ENCODE measurements at regions not wholly inside any gene's neighbourhood (a gene's known extent, or its start where the extent isn't known, plus 50 kb on each side); places are given as distances from the start of the nearest gene placed in this dataset.

DNA sequence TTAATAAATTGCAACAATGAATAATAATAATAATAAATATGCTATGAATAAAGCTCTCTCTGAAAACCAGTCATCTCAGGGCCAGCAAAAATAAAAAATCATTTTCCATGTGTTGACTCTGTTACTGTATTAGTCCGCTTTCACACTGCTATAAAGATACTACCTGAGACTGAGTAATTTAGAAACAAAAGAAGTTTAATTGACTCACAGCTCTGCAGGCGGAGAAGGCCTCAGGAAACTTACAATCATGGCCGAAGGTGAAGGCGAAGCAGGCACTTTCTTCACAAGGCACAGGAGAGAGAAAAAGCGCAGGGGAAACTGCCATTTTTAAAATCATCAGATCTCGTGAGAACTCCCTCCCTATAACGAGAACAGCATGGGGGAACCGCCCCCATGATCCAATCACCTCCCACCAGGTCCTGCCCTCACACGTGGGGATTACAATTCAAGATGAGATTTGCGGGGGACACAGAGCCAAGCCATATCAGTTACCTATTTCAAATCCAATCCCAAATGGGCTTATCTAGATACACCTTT, 224.1 kb downstream of the IGSF11 start (continued):
- TF ChIP-seq, protein P1, sequence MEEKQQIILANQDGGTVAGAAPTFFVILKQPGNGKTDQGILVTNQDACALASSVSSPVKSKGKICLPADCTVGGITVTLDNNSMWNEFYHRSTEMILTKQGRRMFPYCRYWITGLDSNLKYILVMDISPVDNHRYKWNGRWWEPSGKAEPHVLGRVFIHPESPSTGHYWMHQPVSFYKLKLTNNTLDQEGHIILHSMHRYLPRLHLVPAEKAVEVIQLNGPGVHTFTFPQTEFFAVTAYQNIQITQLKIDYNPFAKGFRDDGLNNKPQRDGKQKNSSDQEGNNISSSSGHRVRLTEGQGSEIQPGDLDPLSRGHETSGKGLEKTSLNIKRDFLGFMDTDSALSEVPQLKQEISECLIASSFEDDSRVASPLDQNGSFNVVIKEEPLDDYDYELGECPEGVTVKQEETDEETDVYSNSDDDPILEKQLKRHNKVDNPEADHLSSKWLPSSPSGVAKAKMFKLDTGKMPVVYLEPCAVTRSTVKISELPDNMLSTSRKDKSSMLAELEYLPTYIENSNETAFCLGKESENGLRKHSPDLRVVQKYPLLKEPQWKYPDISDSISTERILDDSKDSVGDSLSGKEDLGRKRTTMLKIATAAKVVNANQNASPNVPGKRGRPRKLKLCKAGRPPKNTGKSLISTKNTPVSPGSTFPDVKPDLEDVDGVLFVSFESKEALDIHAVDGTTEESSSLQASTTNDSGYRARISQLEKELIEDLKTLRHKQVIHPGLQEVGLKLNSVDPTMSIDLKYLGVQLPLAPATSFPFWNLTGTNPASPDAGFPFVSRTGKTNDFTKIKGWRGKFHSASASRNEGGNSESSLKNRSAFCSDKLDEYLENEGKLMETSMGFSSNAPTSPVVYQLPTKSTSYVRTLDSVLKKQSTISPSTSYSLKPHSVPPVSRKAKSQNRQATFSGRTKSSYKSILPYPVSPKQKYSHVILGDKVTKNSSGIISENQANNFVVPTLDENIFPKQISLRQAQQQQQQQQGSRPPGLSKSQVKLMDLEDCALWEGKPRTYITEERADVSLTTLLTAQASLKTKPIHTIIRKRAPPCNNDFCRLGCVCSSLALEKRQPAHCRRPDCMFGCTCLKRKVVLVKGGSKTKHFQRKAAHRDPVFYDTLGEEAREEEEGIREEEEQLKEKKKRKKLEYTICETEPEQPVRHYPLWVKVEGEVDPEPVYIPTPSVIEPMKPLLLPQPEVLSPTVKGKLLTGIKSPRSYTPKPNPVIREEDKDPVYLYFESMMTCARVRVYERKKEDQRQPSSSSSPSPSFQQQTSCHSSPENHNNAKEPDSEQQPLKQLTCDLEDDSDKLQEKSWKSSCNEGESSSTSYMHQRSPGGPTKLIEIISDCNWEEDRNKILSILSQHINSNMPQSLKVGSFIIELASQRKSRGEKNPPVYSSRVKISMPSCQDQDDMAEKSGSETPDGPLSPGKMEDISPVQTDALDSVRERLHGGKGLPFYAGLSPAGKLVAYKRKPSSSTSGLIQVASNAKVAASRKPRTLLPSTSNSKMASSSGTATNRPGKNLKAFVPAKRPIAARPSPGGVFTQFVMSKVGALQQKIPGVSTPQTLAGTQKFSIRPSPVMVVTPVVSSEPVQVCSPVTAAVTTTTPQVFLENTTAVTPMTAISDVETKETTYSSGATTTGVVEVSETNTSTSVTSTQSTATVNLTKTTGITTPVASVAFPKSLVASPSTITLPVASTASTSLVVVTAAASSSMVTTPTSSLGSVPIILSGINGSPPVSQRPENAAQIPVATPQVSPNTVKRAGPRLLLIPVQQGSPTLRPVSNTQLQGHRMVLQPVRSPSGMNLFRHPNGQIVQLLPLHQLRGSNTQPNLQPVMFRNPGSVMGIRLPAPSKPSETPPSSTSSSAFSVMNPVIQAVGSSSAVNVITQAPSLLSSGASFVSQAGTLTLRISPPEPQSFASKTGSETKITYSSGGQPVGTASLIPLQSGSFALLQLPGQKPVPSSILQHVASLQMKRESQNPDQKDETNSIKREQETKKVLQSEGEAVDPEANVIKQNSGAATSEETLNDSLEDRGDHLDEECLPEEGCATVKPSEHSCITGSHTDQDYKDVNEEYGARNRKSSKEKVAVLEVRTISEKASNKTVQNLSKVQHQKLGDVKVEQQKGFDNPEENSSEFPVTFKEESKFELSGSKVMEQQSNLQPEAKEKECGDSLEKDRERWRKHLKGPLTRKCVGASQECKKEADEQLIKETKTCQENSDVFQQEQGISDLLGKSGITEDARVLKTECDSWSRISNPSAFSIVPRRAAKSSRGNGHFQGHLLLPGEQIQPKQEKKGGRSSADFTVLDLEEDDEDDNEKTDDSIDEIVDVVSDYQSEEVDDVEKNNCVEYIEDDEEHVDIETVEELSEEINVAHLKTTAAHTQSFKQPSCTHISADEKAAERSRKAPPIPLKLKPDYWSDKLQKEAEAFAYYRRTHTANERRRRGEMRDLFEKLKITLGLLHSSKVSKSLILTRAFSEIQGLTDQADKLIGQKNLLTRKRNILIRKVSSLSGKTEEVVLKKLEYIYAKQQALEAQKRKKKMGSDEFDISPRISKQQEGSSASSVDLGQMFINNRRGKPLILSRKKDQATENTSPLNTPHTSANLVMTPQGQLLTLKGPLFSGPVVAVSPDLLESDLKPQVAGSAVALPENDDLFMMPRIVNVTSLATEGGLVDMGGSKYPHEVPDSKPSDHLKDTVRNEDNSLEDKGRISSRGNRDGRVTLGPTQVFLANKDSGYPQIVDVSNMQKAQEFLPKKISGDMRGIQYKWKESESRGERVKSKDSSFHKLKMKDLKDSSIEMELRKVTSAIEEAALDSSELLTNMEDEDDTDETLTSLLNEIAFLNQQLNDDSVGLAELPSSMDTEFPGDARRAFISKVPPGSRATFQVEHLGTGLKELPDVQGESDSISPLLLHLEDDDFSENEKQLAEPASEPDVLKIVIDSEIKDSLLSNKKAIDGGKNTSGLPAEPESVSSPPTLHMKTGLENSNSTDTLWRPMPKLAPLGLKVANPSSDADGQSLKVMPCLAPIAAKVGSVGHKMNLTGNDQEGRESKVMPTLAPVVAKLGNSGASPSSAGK (IDR thresholded peaks at IDR 0.05): 0 out of 2 replicates have a peak, but pooled peaks have one; percentile 16
- no peak for TF ChIP-seq CREBBP (IDR thresholded peaks at IDR 0.05; ENCODE audit: low read depth, low read length)
- TF ChIP-seq PCBP1 (IDR thresholded peaks at IDR 0.05; ENCODE audit: low read depth, low read length, poor library complexity, severe bottlenecking): no peak
- TF ChIP-seq, protein P2, sequence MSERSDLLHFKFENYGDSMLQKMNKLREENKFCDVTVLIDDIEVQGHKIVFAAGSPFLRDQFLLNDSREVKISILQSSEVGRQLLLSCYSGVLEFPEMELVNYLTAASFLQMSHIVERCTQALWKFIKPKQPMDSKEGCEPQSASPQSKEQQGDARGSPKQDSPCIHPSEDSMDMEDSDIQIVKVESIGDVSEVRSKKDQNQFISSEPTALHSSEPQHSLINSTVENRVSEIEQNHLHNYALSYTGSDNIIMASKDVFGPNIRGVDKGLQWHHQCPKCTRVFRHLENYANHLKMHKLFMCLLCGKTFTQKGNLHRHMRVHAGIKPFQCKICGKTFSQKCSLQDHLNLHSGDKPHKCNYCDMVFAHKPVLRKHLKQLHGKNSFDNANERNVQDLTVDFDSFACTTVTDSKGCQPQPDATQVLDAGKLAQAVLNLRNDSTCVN (CRISPR knock-in tag; IDR thresholded peaks at IDR 0.05): no peak
- peak; percentile 32; the same call in 1 of the 2 replicates for TF ChIP-seq PHF8 (IDR thresholded peaks at IDR 0.05; ENCODE audit: borderline replicate concordance, low read length)
- no peak for TF ChIP-seq FUS (optimal IDR thresholded peaks at IDR 0.05; ENCODE audit: low read depth, low read length)
- TF ChIP-seq HNRNPUL1 (IDR thresholded peaks at IDR 0.05; ENCODE audit: low read length): no peak
- TF ChIP-seq, protein P3, sequence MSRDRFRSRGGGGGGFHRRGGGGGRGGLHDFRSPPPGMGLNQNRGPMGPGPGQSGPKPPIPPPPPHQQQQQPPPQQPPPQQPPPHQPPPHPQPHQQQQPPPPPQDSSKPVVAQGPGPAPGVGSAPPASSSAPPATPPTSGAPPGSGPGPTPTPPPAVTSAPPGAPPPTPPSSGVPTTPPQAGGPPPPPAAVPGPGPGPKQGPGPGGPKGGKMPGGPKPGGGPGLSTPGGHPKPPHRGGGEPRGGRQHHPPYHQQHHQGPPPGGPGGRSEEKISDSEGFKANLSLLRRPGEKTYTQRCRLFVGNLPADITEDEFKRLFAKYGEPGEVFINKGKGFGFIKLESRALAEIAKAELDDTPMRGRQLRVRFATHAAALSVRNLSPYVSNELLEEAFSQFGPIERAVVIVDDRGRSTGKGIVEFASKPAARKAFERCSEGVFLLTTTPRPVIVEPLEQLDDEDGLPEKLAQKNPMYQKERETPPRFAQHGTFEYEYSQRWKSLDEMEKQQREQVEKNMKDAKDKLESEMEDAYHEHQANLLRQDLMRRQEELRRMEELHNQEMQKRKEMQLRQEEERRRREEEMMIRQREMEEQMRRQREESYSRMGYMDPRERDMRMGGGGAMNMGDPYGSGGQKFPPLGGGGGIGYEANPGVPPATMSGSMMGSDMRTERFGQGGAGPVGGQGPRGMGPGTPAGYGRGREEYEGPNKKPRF (IDR thresholded peaks at IDR 0.05; ENCODE audit: low read depth, low read length): no peak
- no peak for TF ChIP-seq PHF21A (IDR thresholded peaks at IDR 0.05; ENCODE audit: borderline replicate concordance, low read depth)
- TF ChIP-seq ZNF507 (tag; conservative IDR thresholded peaks at IDR 0.05): no peak
- TF ChIP-seq, protein P4, sequence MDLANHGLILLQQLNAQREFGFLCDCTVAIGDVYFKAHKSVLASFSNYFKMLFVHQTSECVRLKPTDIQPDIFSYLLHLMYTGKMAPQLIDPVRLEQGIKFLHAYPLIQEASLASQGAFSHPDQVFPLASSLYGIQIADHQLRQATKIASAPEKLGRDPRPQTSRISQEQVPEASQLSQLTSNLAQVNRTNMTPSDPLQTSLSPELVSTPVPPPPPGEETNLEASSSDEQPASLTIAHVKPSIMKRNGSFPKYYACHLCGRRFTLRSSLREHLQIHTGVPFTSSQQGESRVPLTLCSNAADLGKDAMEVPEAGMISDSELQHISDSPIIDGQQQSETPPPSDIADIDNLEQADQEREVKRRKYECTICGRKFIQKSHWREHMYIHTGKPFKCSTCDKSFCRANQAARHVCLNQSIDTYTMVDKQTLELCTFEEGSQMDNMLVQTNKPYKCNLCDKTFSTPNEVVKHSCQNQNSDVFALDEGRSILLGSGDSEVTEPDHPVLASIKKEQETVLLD (IDR thresholded peaks at IDR 0.05): no peak
- TF ChIP-seq ZNF431 (CRISPR knock-in tag; IDR thresholded peaks at IDR 0.05): no peak

Measured in K562 (cell line).